ENCODE measurements at regions not wholly inside any gene's neighbourhood (a gene's known extent, or its start where the extent isn't known, plus 50 kb on each side); places are given as distances from the start of the nearest gene placed in this dataset.

GRCh38 chr10:71015674-71016073, 127.3 kb upstream of the PCBD1 start:
- ChIA-PET CTCF (no interaction called here), POLR2A (interaction anchor here (0.7 kb wide), 1 partner anchor 199 kb away, joined by 7 read pairs; no protein-coding TSS in a partner anchor)
- H3K4me3 ChIP-seq (ENCODE audit: low read depth, low read length), result no peak overlapping the region
- no peak for TF ChIP-seq ZIC2 (tag by site-specific recombination; IDR thresholded peaks at IDR 0.05)
- TF ChIP-seq ZNF530 (tag by site-specific recombination; IDR thresholded peaks at IDR 0.05; ENCODE audit: low read depth), result no peak
- no peak for TF ChIP-seq IKZF3 (tag by site-specific recombination; IDR thresholded peaks at IDR 0.05)
- TF ChIP-seq ZNF529 (tag by site-specific recombination; IDR thresholded peaks at IDR 0.05; ENCODE audit: insufficient replicate concordance), result no peak
- TF ChIP-seq ZNF280D (tag by site-specific recombination; IDR thresholded peaks at IDR 0.05), result no peak
- no peak for TF ChIP-seq ZNF148 (tag by site-specific recombination; IDR thresholded peaks at IDR 0.05; ENCODE audit: borderline replicate concordance)
- no peak for TF ChIP-seq ZNF610 (tag by site-specific recombination; IDR thresholded peaks at IDR 0.05; ENCODE audit: borderline replicate concordance)
- TF ChIP-seq KLF16 (tag by site-specific recombination; IDR thresholded peaks at IDR 0.05), result no peak
- peak; percentile 75 for TF ChIP-seq ZNF629 (tag by site-specific recombination; IDR thresholded peaks at IDR 0.05)
- TF ChIP-seq ZNF341 (tag by site-specific recombination; IDR thresholded peaks at IDR 0.05; ENCODE audit: low read depth), result no peak
- TF ChIP-seq ZSCAN16 (tag by site-specific recombination; IDR thresholded peaks at IDR 0.05), result no peak
- TF ChIP-seq EGR2 (tag by site-specific recombination; IDR thresholded peaks at IDR 0.05; ENCODE audit: low read depth), result no peak
- 0 out of 2 replicates have a peak, but pooled peaks have one; percentile 55 for TF ChIP-seq ZNF660 (tag by site-specific recombination; IDR thresholded peaks at IDR 0.05)
- TF ChIP-seq ZNF211 (tag by site-specific recombination; IDR thresholded peaks at IDR 0.05; ENCODE audit: low read depth), result no peak
- no peak for TF ChIP-seq ZNF416 (tag by site-specific recombination; IDR thresholded peaks at IDR 0.05)
- TF ChIP-seq ZNF837 (tag by site-specific recombination; IDR thresholded peaks at IDR 0.05), result no peak
- no peak for TF ChIP-seq ZNF26 (tag by site-specific recombination; IDR thresholded peaks at IDR 0.05)
- TF ChIP-seq ZNF585B (tag by site-specific recombination; IDR thresholded peaks at IDR 0.05), result no peak
- TF ChIP-seq ZNF302 (tag by site-specific recombination; IDR thresholded peaks at IDR 0.05; ENCODE audit: low read depth), result no peak
- TF ChIP-seq CTCF (tag by site-specific recombination; IDR thresholded peaks at IDR 0.05), result no peak
- TF ChIP-seq BCL11B (tag by site-specific recombination; IDR thresholded peaks at IDR 0.05; ENCODE audit: low read depth), result no peak
- TF ChIP-seq ZNF114 (tag by site-specific recombination; IDR thresholded peaks at IDR 0.05), result no peak
- TF ChIP-seq ZNF23 (tag by site-specific recombination; IDR thresholded peaks at IDR 0.05; ENCODE audit: borderline replicate concordance), result no peak
- no peak for TF ChIP-seq ZNF121 (tag by site-specific recombination; IDR thresholded peaks at IDR 0.05)
- TF ChIP-seq ZNF776 (tag by site-specific recombination; IDR thresholded peaks at IDR 0.05; ENCODE audit: borderline replicate concordance), result no peak
- TF ChIP-seq ZNF692 (tag by site-specific recombination; IDR thresholded peaks at IDR 0.05), result peak; percentile 69
- no peak for TF ChIP-seq ZNF266 (tag by site-specific recombination; IDR thresholded peaks at IDR 0.05; ENCODE audit: low read depth)
- no peak for TF ChIP-seq MZF1 (tag by site-specific recombination; IDR thresholded peaks at IDR 0.05; ENCODE audit: borderline replicate concordance)
- peak; percentile 81 for TF ChIP-seq ZBTB21 (tag by site-specific recombination; IDR thresholded peaks at IDR 0.05)
- TF ChIP-seq ZNF623 (tag by site-specific recombination; IDR thresholded peaks at IDR 0.05), result no peak

More at GRCh38 chr10:71015674-71016073, 127.3 kb upstream of the PCBD1 start:
- H3K9me3 ChIP-seq (ENCODE audit: control insufficient read depth, insufficient read depth, low read depth, low read length), result no peaks in the 10 kb centered on the region
- no peak overlapping the region for H3K27ac ChIP-seq (ENCODE audit: extremely low read depth, low read depth, low read length)
- H3K4me1 ChIP-seq (ENCODE audit: control insufficient read depth, insufficient read depth, low read length), result no peaks in the 10 kb centered on the region
- H3K36me3 ChIP-seq (ENCODE audit: control insufficient read depth in 2 of 2, insufficient read depth in 1 of 2, low read length in 2 of 2), result no peaks in the 10 kb centered on the region

Data from HEK293 (cell line).